Calu3 (cell line): ENCODE measurements at regions not wholly inside any gene's neighbourhood (a gene's known extent, or its start where the extent isn't known, plus 50 kb on each side); places are given as distances from the start of the nearest gene placed in this dataset.

Experiments
- BruUV-seq: library from RNA; stranded (reverse); fragments of 400-500 nt; replicated peaks from 2 replicates; lab custom pipeline; 2021; lab: Mats Ljungman, UMichigan
- CTCF ChIA-PET: fragments of 300-600 bp; sonication (Branson Sonifier 250); formaldehyde crosslinking; loops from one replicate; lab custom pipeline; 2022; ENCODE audit warnings: antibody characterized with exemption; lab: Charles Lee
- DNase-seq: peaks from one replicate; pipeline ENCODE4 v3.0.0; 2022
- H3K27ac Mint-ChIP-seq: one replicate; pipeline ENCODE4 v1.8.0; 2022; ENCODE audit warnings: mixed read lengths; ENCODE audit not compliant: unreplicated experiment
- H3K27me3 Mint-ChIP-seq: one replicate; pipeline ENCODE4 v1.8.0; 2022; ENCODE audit warnings: mixed read lengths; ENCODE audit not compliant: unreplicated experiment
- H3K36me3 Mint-ChIP-seq: one replicate; pipeline ENCODE4 v1.8.0; 2022; ENCODE audit warnings: mild to moderate bottlenecking, moderate library complexity, mixed read lengths; ENCODE audit not compliant: insufficient read depth, unreplicated experiment
- H3K4me1 Mint-ChIP-seq: one replicate; pipeline ENCODE4 v1.8.0; 2022; ENCODE audit warnings: mild to moderate bottlenecking, low read depth, mixed read lengths; ENCODE audit not compliant: unreplicated experiment
- H3K4me3 Mint-ChIP-seq: one replicate; pipeline ENCODE4 v1.8.0; 2022; ENCODE audit warnings: mild to moderate bottlenecking, low read depth, moderate library complexity, mixed read lengths; ENCODE audit not compliant: unreplicated experiment
- H3K9me3 Mint-ChIP-seq: one replicate; pipeline ENCODE4 v1.8.0; 2022; ENCODE audit warnings: low read depth, mixed read lengths; ENCODE audit not compliant: unreplicated experiment
- CTCF ChIP-seq: fragments of 200-600 bp; IDR thresholded peaks from one replicate; pipeline ENCODE4 v1.8.0; 2022; ENCODE audit warnings: antibody characterized with exemption; ENCODE audit not compliant: unreplicated experiment
- intact Hi-C: fragments of 100-400 bp; cut with micrococcal nuclease; formaldehyde crosslinking; loops from one replicate; pipeline ENCODE4 v1.10.0; 2022; ENCODE audit not compliant: unreplicated experiment

GRCh38 chr14:26887847-26888246 lies 290.0 kb upstream of the NOVA1 start:
- CTCF ChIA-PET, result no interaction called here
- Mint-ChIP-seq H3K36me3 (peaks cover 4% of the 10 kb centered on the region), H3K27me3 (no peaks in the 10 kb centered on the region), H3K9me3 (peaks cover 15% of the 10 kb centered on the region), H3K4me3 (no peak overlapping the region), H3K27ac (no peak overlapping the region), H3K4me1 (no peaks in the 10 kb centered on the region)
- DNase-seq, result no peak
- intact Hi-C loops, result no loop called here
- no TSS peak for BruUV-seq
- no peak for TF ChIP-seq CTCF

GRCh38 chr14:26888592-26888991 lies 290.8 kb upstream of the NOVA1 start:
- no peak for DNase-seq
- CTCF ChIA-PET, result no interaction called here
- no peaks in the 10 kb centered on the region for H3K4me1 Mint-ChIP-seq
- peaks cover 4% of the 10 kb centered on the region for H3K36me3 Mint-ChIP-seq
- H3K9me3 Mint-ChIP-seq, result peaks cover 15% of the 10 kb centered on the region
- intact Hi-C loops, result no loop called here
- no peak for TF ChIP-seq CTCF
- no peak overlapping the region for H3K4me3 Mint-ChIP-seq
- no peaks in the 10 kb centered on the region for H3K27me3 Mint-ChIP-seq
- H3K27ac Mint-ChIP-seq, result no peak overlapping the region
- no TSS peak for BruUV-seq

- no peak for TF ChIP-seq CTCF
- Mint-ChIP-seq H3K27me3 (no peaks in the 10 kb centered on the region), H3K36me3 (no peaks in the 10 kb centered on the region), H3K4me3 (no peak overlapping the region), H3K27ac (no peak overlapping the region), H3K9me3 (peaks cover 6% of the 10 kb centered on the region), H3K4me1 (no peaks in the 10 kb centered on the region)
- intact Hi-C loops, result no loop called here
- DNase-seq, result no peak
- no TSS peak for BruUV-seq
- CTCF ChIA-PET, result no interaction called here
Measured at GRCh38 chr14:26896447-26896846, 298.6 kb upstream of the NOVA1 start.

- H3K4me1 Mint-ChIP-seq, result no peaks in the 10 kb centered on the region
- no peak for TF ChIP-seq CTCF
- CTCF ChIA-PET, result no interaction called here
- no peak for DNase-seq
- H3K27ac Mint-ChIP-seq, result no peak overlapping the region
- peaks cover 6% of the 10 kb centered on the region for H3K9me3 Mint-ChIP-seq
- no TSS peak for BruUV-seq
- no peak overlapping the region for H3K4me3 Mint-ChIP-seq
- H3K36me3 Mint-ChIP-seq, result no peaks in the 10 kb centered on the region
- intact Hi-C loops, result no loop called here
- H3K27me3 Mint-ChIP-seq, result no peaks in the 10 kb centered on the region
Measured at GRCh38 chr14:26897196-26897595, 299.4 kb upstream of the NOVA1 start.
